Prostate gland (tissue), 2 donors: ENCODE measurements at regions not wholly inside any gene's neighbourhood (a gene's known extent, or its start where the extent isn't known, plus 50 kb on each side); places are given as distances from the start of the nearest gene placed in this dataset.

Experiments
- DNase-seq: peaks from one replicate; pipeline ENCODE4 v3.0.0-alpha.2; 2019; ENCODE audit warnings: low spot score
- H3K27ac ChIP-seq, 2 donors: fragments of 200-600 bp; sonication (generic); 2 replicates each; pipeline ENCODE4 v1.5.1; 2017 to 2019
- H3K27me3 ChIP-seq: fragments of 200-600 bp; sonication (generic); replicated peaks from 2 replicates; pipeline ENCODE4 v1.5.1; 2019; ENCODE audit not compliant: insufficient read depth
- H3K36me3 ChIP-seq, 2 donors: fragments of 200-600 bp; sonication (generic); 1 replicate in 1 of 2; 2 replicates in 1 of 2; pipeline versions ENCODE4 v1.5.1 to v1.8.1; 2017 to 2019
- H3K4me1 ChIP-seq: fragments of 200-600 bp; sonication (generic); replicated peaks from 2 replicates; pipeline ENCODE4 v1.5.1; 2019
- H3K4me3 ChIP-seq, 2 donors: fragments of 200-600 bp; sonication (generic); 2 replicates each; pipeline ENCODE4 v1.5.1; 2017 to 2019
- H3K9me3 ChIP-seq: fragments of 200-600 bp; sonication (generic); 2 replicates; pipeline ENCODE4 v1.5.1; 2017
- POLR2A ChIP-seq: fragments of 450-650 bp; IDR thresholded peaks from one replicate; pipeline ENCODE4 v1.6.1; 2016; ENCODE audit warnings: antibody characterized with exemption, mild to moderate bottlenecking
- POLR2AphosphoS5 ChIP-seq: sonication (generic); formaldehyde crosslinking; IDR thresholded peaks from one replicate; pipeline ENCODE4 v1.6.1; 2017; ENCODE audit warnings: antibody characterized with exemption
- WGBS: methylation state at CpG from one replicate; pipeline ENCODE4 v1.1.5; 2018; 5-methylcytosine and 5-hydroxymethylcytosine counted together
- intact Hi-C: fragments of 100-400 bp; cut with DNase I; formaldehyde crosslinking; loops from one replicate; pipeline ENCODE4 v1.14.2; 2022
- TF ChIP-seq, protein P1 (sequence below), 4 experiments: fragments of 200-600 bp in 2 of 4; fragments of 450-650 bp in 2 of 4; sonication (generic) in 2 of 4; IDR thresholded peaks; 1 replicate in 3 of 4; 2 replicates in 1 of 4; pipeline ENCODE4 v1.5.1; 2016 to 2019; ENCODE audit warnings: antibody characterized with exemption in 4 of 4, mild to moderate bottlenecking in 2 of 4, moderate library complexity in 2 of 4

DNA sequence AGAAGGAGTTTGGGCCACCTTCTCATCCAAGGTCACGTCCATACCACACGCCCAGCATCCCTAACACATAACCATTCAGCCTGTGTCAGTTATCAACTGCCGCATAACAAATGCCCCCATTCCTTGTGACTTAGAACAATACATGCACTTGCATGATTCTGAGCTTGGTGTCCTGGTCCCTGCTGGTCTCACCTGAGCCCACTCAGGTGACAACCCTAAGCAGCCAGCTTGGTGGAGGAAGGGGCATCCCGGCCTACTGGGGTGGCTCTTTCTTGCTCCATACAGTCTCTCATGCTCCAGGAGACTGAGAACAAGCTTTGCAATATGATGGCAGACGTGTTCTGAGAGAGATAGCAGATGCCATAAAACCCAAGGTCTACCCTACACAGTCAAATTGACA, 1276.9 kb downstream of the TBC1D22A start:
- 91% methylated on average over 5 of the region's 5 CpGs for WGBS
- H3K36me3 ChIP-seq, result no peaks in the 10 kb centered on the region
- TF ChIP-seq, protein P1, sequence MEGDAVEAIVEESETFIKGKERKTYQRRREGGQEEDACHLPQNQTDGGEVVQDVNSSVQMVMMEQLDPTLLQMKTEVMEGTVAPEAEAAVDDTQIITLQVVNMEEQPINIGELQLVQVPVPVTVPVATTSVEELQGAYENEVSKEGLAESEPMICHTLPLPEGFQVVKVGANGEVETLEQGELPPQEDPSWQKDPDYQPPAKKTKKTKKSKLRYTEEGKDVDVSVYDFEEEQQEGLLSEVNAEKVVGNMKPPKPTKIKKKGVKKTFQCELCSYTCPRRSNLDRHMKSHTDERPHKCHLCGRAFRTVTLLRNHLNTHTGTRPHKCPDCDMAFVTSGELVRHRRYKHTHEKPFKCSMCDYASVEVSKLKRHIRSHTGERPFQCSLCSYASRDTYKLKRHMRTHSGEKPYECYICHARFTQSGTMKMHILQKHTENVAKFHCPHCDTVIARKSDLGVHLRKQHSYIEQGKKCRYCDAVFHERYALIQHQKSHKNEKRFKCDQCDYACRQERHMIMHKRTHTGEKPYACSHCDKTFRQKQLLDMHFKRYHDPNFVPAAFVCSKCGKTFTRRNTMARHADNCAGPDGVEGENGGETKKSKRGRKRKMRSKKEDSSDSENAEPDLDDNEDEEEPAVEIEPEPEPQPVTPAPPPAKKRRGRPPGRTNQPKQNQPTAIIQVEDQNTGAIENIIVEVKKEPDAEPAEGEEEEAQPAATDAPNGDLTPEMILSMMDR (IDR thresholded peaks at IDR 0.05), result no peak
- TF ChIP-seq POLR2A (no peak), POLR2AphosphoS5 (no peak)
- H3K9me3 ChIP-seq, result no peaks in the 10 kb centered on the region
- H3K4me3 ChIP-seq, result no peak overlapping the region
- no peaks in the 10 kb centered on the region for H3K27me3 ChIP-seq
- no peaks in the 10 kb centered on the region for H3K4me1 ChIP-seq
- intact Hi-C loops, result no loop called here
- H3K27ac ChIP-seq, result no peak overlapping the region
- DNase-seq, result no peak

DNA sequence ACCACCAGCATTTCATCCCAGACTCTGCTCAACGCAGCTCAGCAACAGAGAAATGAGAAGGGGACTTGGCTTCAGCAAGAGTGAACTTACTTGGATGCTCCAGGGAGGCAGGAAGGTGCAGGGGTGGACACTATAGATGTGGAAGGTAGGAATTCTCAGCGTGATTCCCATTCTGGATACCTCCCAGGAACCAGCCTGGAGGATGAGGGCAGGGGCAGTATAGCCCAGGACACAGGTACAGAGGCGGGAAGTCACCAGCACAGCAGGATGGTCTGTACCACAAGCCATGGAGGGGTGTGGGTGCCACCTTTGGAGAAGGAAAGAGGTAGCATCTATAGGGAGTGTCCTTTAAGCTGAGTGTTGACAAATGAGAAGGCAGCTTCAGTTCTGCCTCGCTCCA, 1275.2 kb downstream of the TBC1D22A start:
- intact Hi-C loops, result no loop called here
- Histone ChIP-seq H3K9me3 (no peaks in the 10 kb centered on the region), H3K27me3 (peaks cover 2% of the 10 kb centered on the region), H3K4me3 (no peak overlapping the region), H3K36me3 (no peaks in the 10 kb centered on the region), H3K27ac (no peak overlapping the region), H3K4me1 (no peaks in the 10 kb centered on the region)
- TF ChIP-seq POLR2AphosphoS5 (no peak), POLR2A (no peak)
- TF ChIP-seq, protein P1 (IDR thresholded peaks at IDR 0.05), result no peak
- WGBS, result 75% methylated on average over 4 of the region's 4 CpGs
- DNase-seq, result no peak

DNA sequence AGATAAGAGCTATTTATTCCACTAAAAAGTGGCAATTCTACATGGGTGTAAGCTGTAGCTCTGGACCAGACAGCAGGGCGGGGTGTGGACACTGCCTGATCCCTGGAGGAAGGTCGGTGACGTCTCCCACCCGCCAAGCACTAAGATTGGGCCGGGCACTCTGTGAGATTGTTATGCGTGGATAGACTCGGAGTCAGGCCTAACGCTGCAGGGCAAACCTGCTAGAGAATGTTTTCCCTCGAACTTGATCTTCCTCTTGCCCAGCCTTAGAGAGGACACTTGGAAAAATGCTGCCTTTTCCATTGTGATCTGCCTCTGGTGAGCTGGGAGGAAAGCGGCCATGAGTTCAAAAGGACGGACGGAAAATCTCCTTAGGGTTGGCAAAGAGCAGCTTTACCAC, 1273.4 kb downstream of the TBC1D22A start:
- no peak overlapping the region for H3K27ac ChIP-seq
- no peaks in the 10 kb centered on the region for H3K9me3 ChIP-seq
- no peak overlapping the region for H3K4me3 ChIP-seq
- WGBS, result 74% methylated on average over 12 of the region's 12 CpGs
- intact Hi-C loops, result no loop called here
- no peak for DNase-seq
- H3K4me1 ChIP-seq, result no peaks in the 10 kb centered on the region
- TF ChIP-seq, protein P1 (IDR thresholded peaks at IDR 0.05), result no peak
- TF ChIP-seq POLR2A (no peak), POLR2AphosphoS5 (no peak)
- peaks cover 2% of the 10 kb centered on the region for H3K27me3 ChIP-seq
- no peaks in the 10 kb centered on the region for H3K36me3 ChIP-seq

DNA sequence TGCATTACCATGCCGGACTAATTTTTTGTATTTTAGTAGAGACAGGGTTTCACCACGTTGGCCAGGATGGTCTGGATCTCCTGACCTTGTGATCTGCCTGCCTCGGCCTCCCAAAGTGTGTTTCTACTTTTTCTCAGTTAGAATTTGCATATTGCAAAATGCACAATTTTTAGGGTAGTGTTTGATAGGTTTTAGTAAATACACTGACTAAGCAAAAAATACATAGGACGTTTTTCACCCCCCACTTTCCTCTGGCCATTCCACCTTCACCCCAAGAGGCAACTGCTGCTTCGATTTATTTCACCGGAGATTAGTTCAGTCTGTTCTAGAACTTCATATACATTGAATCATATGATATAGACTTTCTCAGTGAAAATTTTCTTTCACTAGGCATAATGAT, 1269.1 kb downstream of the TBC1D22A start:
- Histone ChIP-seq H3K4me3 (no peak overlapping the region), H3K36me3 (no peaks in the 10 kb centered on the region), H3K27ac (no peak overlapping the region), H3K9me3 (no peaks in the 10 kb centered on the region), H3K27me3 (peaks cover 2% of the 10 kb centered on the region), H3K4me1 (no peaks in the 10 kb centered on the region)
- no peak for DNase-seq
- intact Hi-C loops, result no loop called here
- WGBS, result 78% methylated on average over 6 of the region's 6 CpGs
- TF ChIP-seq, protein P1 (IDR thresholded peaks at IDR 0.05), result no peak
- TF ChIP-seq POLR2AphosphoS5 (no peak), POLR2A (no peak)

DNA sequence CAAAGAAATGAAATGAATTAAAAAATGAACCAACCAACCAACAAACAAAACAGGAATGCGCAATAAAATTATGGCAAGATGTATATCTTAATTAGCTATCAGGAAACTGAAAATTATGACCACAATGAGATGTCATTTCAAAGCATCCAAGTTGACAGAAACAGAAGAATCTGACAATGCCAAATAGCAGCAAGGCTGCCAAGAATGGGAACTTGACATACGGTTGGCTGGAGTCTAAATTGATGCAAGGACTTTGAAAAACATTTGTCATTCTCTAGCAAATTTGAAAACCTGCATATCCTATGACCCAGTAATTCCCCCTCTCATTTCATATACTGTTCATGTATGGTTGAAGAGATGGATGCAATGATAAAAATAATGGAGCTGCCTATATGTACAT, 1262.6 kb downstream of the TBC1D22A start:
- H3K4me1 ChIP-seq, result no peaks in the 10 kb centered on the region
- H3K27ac ChIP-seq, result no peak overlapping the region
- H3K9me3 ChIP-seq, result no peaks in the 10 kb centered on the region
- H3K36me3 ChIP-seq, result no peaks in the 10 kb centered on the region
- WGBS, result 78% methylated on average over 2 of the region's 2 CpGs
- no peak for DNase-seq
- H3K27me3 ChIP-seq, result no peaks in the 10 kb centered on the region
- TF ChIP-seq, protein P1 (IDR thresholded peaks at IDR 0.05), result no peak
- TF ChIP-seq POLR2A, result no peak
- intact Hi-C loops, result no loop called here
- H3K4me3 ChIP-seq, result no peak overlapping the region
